GM12878 (cell line): ENCODE measurements at regions not wholly inside any gene's neighbourhood (a gene's known extent, or its start where the extent isn't known, plus 50 kb on each side); places are given as distances from the start of the nearest gene placed in this dataset.

Source experiments
- ATAC-seq: fragments of 200-7000 bp; cut with Tn5 transposase; 3 replicates; pipeline ENCODE4 v1.9.1; 2020; ENCODE audit warnings: mild to moderate bottlenecking, moderate library complexity
- BruUV-seq: library from RNA; stranded (reverse); fragments of 400-500 nt; replicated peaks from 2 replicates; lab custom pipeline; 2021; lab: Mats Ljungman, UMichigan
- CTCF ChIA-PET: fragments of 300-600 bp; sonication (Branson Sonifier 250); formaldehyde crosslinking; extraction: SDS; loops from one replicate; lab custom pipeline; 2021; ENCODE audit warnings: inconsistent platforms; lab: Yijun Ruan, JAX
- POLR2A ChIA-PET: fragments of 350-600 bp; formaldehyde crosslinking; extraction: SDS; loops from one replicate; lab custom pipeline; 2021; ENCODE audit warnings: inconsistent platforms; lab: Charles Lee
- RAD21 ChIA-PET: fragments of 300-600 bp; sonication (Branson Sonifier 250); formaldehyde crosslinking; loops from one replicate; lab custom pipeline; 2023; ENCODE audit warnings: antibody characterized with exemption; ENCODE audit not compliant: unreplicated experiment; lab: Charles Lee
- SMC1A ChIA-PET: fragments of 300-600 bp; sonication (Branson Sonifier 250); formaldehyde crosslinking; loops from one replicate; lab custom pipeline; 2023; ENCODE audit not compliant: unreplicated experiment, uncharacterized antibody; lab: Charles Lee
- DNase-seq: peaks from one replicate; pipeline ENCODE4 v3.0.0-alpha.2; 2011; ENCODE audit warnings: low read depth, low spot score
- FAIRE-seq: peaks from 3 replicates; lab custom pipeline; 2011; peaks lifted over from hg19 to GRCh38; lab: Jason Lieb, UNC
- H2AFZ ChIP-seq: 2 replicates; pipeline ENCODE4 v1.6.0; 2011; ENCODE audit warnings: low read depth, low read length, control low read depth; ENCODE audit not compliant: control insufficient read depth
- H3K27ac ChIP-seq: 2 replicates; pipeline ENCODE4 v1.5.1; 2011; ENCODE audit warnings: control low read depth; ENCODE audit not compliant: control insufficient read depth, insufficient read depth
- H3K27me3 ChIP-seq, 2 experiments: replicated peaks in 1 of 2; 2 replicates each; pipeline versions ENCODE4 v1.6.0 to v1.6.1; 2011; ENCODE audit warnings: low read length in 1 of 2; ENCODE audit not compliant: control insufficient read depth in 2 of 2, insufficient read depth in 2 of 2
- H3K36me3 ChIP-seq, 2 experiments: 2 replicates each; pipeline ENCODE4 v1.5.1; 2011; ENCODE audit warnings: low read length in 1 of 2; ENCODE audit not compliant: control insufficient read depth in 2 of 2, insufficient read depth in 2 of 2
- H3K4me1 ChIP-seq: 2 replicates; pipeline ENCODE4 v1.6.1; 2011; ENCODE audit warnings: mild to moderate bottlenecking, low read length, moderate library complexity, mixed read lengths; ENCODE audit not compliant: control insufficient read depth, insufficient read depth
- H3K4me2 ChIP-seq: 2 replicates; pipeline ENCODE4 v1.6.0; 2011; ENCODE audit warnings: control low read depth; ENCODE audit not compliant: control insufficient read depth, insufficient read depth
- H3K4me3 ChIP-seq: fragments of 200-600 bp; sonication (generic); 2 replicates; pipeline ENCODE4 v1.5.1; 2016
- H3K79me2 ChIP-seq: 2 replicates; pipeline ENCODE4 v1.6.0; 2011; ENCODE audit warnings: low read length; ENCODE audit not compliant: control insufficient read depth, insufficient read depth
- H3K9ac ChIP-seq: 2 replicates; pipeline ENCODE4 v1.8.0; 2011; ENCODE audit warnings: low read length, control low read depth, mixed read lengths; ENCODE audit not compliant: control insufficient read depth, insufficient read depth
- H3K9me3 ChIP-seq: replicated peaks from 3 replicates; pipeline ENCODE4 v1.5.1; 2011; ENCODE audit warnings: mild to moderate bottlenecking, low read length; ENCODE audit not compliant: control insufficient read depth, insufficient read depth
- H4K20me1 ChIP-seq: 2 replicates; pipeline ENCODE4 v1.6.0; 2011; ENCODE audit not compliant: control insufficient read depth, insufficient read depth
- ATF7 ChIP-seq: fragments of 450-650 bp; IDR thresholded peaks from 2 replicates; pipeline ENCODE4 v1.6.1; 2016; ENCODE audit warnings: low read depth, mild to moderate bottlenecking
- CHD1 ChIP-seq: IDR thresholded peaks from 2 replicates; pipeline ENCODE4 v1.6.1; 2012; ENCODE audit warnings: low read depth, low read length, improper control_type of control experiment
- SREBF1 ChIP-seq: IDR thresholded peaks from 2 replicates; pipeline ENCODE4 v1.6.1; 2012; ENCODE audit warnings: mild to moderate bottlenecking, low read length
- STAT3 ChIP-seq: IDR thresholded peaks from 2 replicates; pipeline ENCODE4 v1.6.1; 2011; ENCODE audit warnings: low read depth, low read length, improper control_type of control experiment
- ZBED1 ChIP-seq: IDR thresholded peaks from 2 replicates; pipeline ENCODE4 v1.6.1; 2016; ENCODE audit warnings: borderline replicate concordance
- ZBTB33 ChIP-seq: fragments of 450-650 bp; IDR thresholded peaks from 2 replicates; pipeline ENCODE4 v1.6.1; 2017; ENCODE audit warnings: mild to moderate bottlenecking
- ZNF384 ChIP-seq: IDR thresholded peaks from 2 replicates; pipeline ENCODE4 v1.6.1; 2012; ENCODE audit warnings: low read depth, mild to moderate bottlenecking, low read length, improper control_type of control experiment, borderline replicate concordance
- ZSCAN29 ChIP-seq: fragments of 450-650 bp; IDR thresholded peaks from 2 replicates; pipeline ENCODE4 v1.6.1; 2017; ENCODE audit warnings: mild to moderate bottlenecking, moderate library complexity
- WGBS: methylation state at CpG from one replicate; pipeline ENCODE4 v1.1.6; 2016; ENCODE audit warnings: low lambda C conversion rate; ENCODE audit not compliant: insufficient replicate concordance, insufficient coverage; ENCODE audit errors: missing lambda C conversion rate; 5-methylcytosine and 5-hydroxymethylcytosine counted together
- in situ Hi-C: fragments of 300-500 bp; cut with MboI; formaldehyde crosslinking; loops from 9 replicates; pipeline ENCODE4 v1.14.3; 2018; ENCODE audit warnings: mixed read lengths
- intact Hi-C: fragments of 100-400 bp; cut with micrococcal nuclease; formaldehyde crosslinking; loops from one replicate; pipeline ENCODE4 v1.14.2; 2022; ENCODE audit not compliant: unreplicated experiment

GRCh38 chrX:15059474-15059873 lies 186.3 kb downstream of the MOSPD2 start:
- Histone ChIP-seq H3K9ac (no peak overlapping the region), H3K4me3 (no peak overlapping the region), H3K4me2 (no peak overlapping the region), H3K9me3 (no peaks in the 10 kb centered on the region; the same call in 2 of the 3 replicates), H3K27me3 (no peaks in the 10 kb centered on the region), H3K36me3 (no peaks in the 10 kb centered on the region), H3K4me1 (no peaks in the 10 kb centered on the region), H3K79me2 (no peaks in the 10 kb centered on the region), H2AFZ (no peak overlapping the region), H4K20me1 (no peaks in the 10 kb centered on the region), H3K27ac (no peak overlapping the region)
- FAIRE-seq (no peak), ATAC-seq (no peak), DNase-seq (no peak)
- ChIA-PET SMC1A (interaction anchor here (1.7 to 2.1 kb wide), 2 partner anchors 17 to 183 kb away, joined by 4 to 5 read pairs; no protein-coding TSS in a partner anchor), RAD21 (no interaction called here), POLR2A (no interaction called here), CTCF (interaction anchor here (0.7 kb wide), 1 partner anchor 11 kb away, joined by 3 read pairs; no protein-coding TSS in a partner anchor)
- BruUV-seq = no TSS peak
- intact Hi-C loops = no loop called here
- WGBS = 49% methylated on average over 2 of the region's 2 CpGs
- no peak for TF ChIP-seq ATF7
- TF ChIP-seq ZNF384 = no peak
- no peak for TF ChIP-seq ZBTB33
- TF ChIP-seq SREBF1 = no peak
- TF ChIP-seq ZSCAN29 = no peak
- no peak for TF ChIP-seq CHD1
- no peak for TF ChIP-seq ZBED1
- TF ChIP-seq STAT3 = no peak
- in situ Hi-C loops = no loop called here
